Left lung (tissue), 4 donors: ENCODE measurements at regions not wholly inside any gene's neighbourhood (a gene's known extent, or its start where the extent isn't known, plus 50 kb on each side); places are given as distances from the start of the nearest gene placed in this dataset.

Source experiments
- ATAC-seq: fragments of 200-7000 bp; cut with Tn5 transposase; one replicate; pipeline ENCODE4 v1.9.1; 2020; ENCODE audit warnings: moderate library complexity
- DNase-seq, 4 donors: peaks; one replicate each; pipeline ENCODE4 v3.0.0-alpha.2; 2013 to 2020
- H3K27ac ChIP-seq, 2 donors: fragments of 200-600 bp; sonication (generic) in 1 of 2; one replicate each; pipeline versions ENCODE4 v1.5.0 to v1.8.0; 2020 to 2021
- H3K27me3 ChIP-seq, 2 donors: fragments of 200-600 bp; sonication (generic) in 1 of 2; one replicate each; pipeline versions ENCODE4 v1.5.0 to v1.8.0; 2020 to 2021
- H3K36me3 ChIP-seq, 2 donors: fragments of 200-600 bp; sonication (generic) in 1 of 2; one replicate each; pipeline versions ENCODE4 v1.5.0 to v1.8.0; 2020 to 2021
- H3K4me1 ChIP-seq, 2 donors: fragments of 200-600 bp; one replicate each; pipeline ENCODE4 v1.8.0; 2021
- H3K4me3 ChIP-seq, 2 donors: fragments of 200-600 bp; sonication (generic) in 1 of 2; one replicate each; pipeline versions ENCODE4 v1.5.0 to v1.8.0; 2020 to 2021; ENCODE audit warnings: mild to moderate bottlenecking in 1 of 2
- H3K9me3 ChIP-seq, 2 donors: fragments of 200-600 bp; sonication (generic) in 1 of 2; one replicate each; pipeline versions ENCODE4 v1.5.0 to v1.8.0; 2020 to 2021
- CTCF ChIP-seq, 2 donors: fragments of 200-600 bp; sonication (generic) in 1 of 2; IDR thresholded peaks; one replicate each; pipeline versions ENCODE4 v1.5.0 to v1.8.0; 2021; ENCODE audit warnings: antibody characterized with exemption in 2 of 2
- intact Hi-C, 2 donors: fragments of 100-400 bp; cut with DNase I; formaldehyde crosslinking; loops; one replicate each; pipeline versions ENCODE4 v1.11.2 to v1.14.2; 2022
- donor health status: DM: no; HTN: yes; CAD: no.
- donor health status: DM: no; HTN: no; CAD: no.

- TF ChIP-seq CTCF (IDR thresholded peaks at IDR 0.05): no peak
- no peak overlapping the region for H3K27ac ChIP-seq
- ATAC-seq (no peak), DNase-seq (no peak)
- H3K36me3 ChIP-seq: no peaks in the 10 kb centered on the region
- intact Hi-C loops: no loop called here
- no peaks in the 10 kb centered on the region for H3K4me1 ChIP-seq
- no peaks in the 10 kb centered on the region for H3K27me3 ChIP-seq
- peaks cover 0 to 1% of the 10 kb centered on the region in 2 donors for H3K9me3 ChIP-seq
- no peak overlapping the region for H3K4me3 ChIP-seq
Measured at GRCh38 chr12:60078026-60078425, 482.2 kb downstream of the SLC16A7 start.

- peaks cover 0 to 11% of the 10 kb centered on the region in 2 donors for H3K9me3 ChIP-seq
- no peak for TF ChIP-seq CTCF (IDR thresholded peaks at IDR 0.05)
- no peak overlapping the region for H3K27ac ChIP-seq
- H3K27me3 ChIP-seq: no peaks in the 10 kb centered on the region
- ATAC-seq: no peak
- no peak overlapping the region for H3K4me3 ChIP-seq
- H3K4me1 ChIP-seq: no peaks in the 10 kb centered on the region
- no peaks in the 10 kb centered on the region for H3K36me3 ChIP-seq
- DNase-seq: no peak
- intact Hi-C loops: no loop called here
Measured at GRCh38 chr12:60093428-60093827, 497.6 kb downstream of the SLC16A7 start.

GRCh38 chr12:60094436-60094835 lies 498.6 kb downstream of the SLC16A7 start:
- intact Hi-C loops: no loop called here
- no peak for DNase-seq
- no peaks in the 10 kb centered on the region for H3K36me3 ChIP-seq
- H3K27me3 ChIP-seq: no peaks in the 10 kb centered on the region
- no peak overlapping the region for H3K4me3 ChIP-seq
- no peak overlapping the region for H3K27ac ChIP-seq
- ATAC-seq: no peak
- H3K9me3 ChIP-seq: peaks cover 0 to 21% of the 10 kb centered on the region in 2 donors
- no peaks in the 10 kb centered on the region for H3K4me1 ChIP-seq
- TF ChIP-seq CTCF (IDR thresholded peaks at IDR 0.05): no peak

- H3K4me3 ChIP-seq: no peak overlapping the region
- no peak for TF ChIP-seq CTCF (IDR thresholded peaks at IDR 0.05)
- DNase-seq (no peak), ATAC-seq (no peak)
- no peak overlapping the region for H3K27ac ChIP-seq
- H3K27me3 ChIP-seq: no peaks in the 10 kb centered on the region
- no peaks in the 10 kb centered on the region for H3K4me1 ChIP-seq
- H3K9me3 ChIP-seq: peaks cover 0 to 28% of the 10 kb centered on the region in 2 donors
- H3K36me3 ChIP-seq: no peaks in the 10 kb centered on the region
- intact Hi-C loops: no loop called here
Measured at GRCh38 chr12:60096727-60097126, 500.9 kb downstream of the SLC16A7 start.

- Histone ChIP-seq H3K4me3 (no peak overlapping the region), H3K27ac (no peak overlapping the region), H3K27me3 (no peaks in the 10 kb centered on the region), H3K4me1 (no peaks in the 10 kb centered on the region), H3K36me3 (no peaks in the 10 kb centered on the region), H3K9me3 (peaks cover 0 to 28% of the 10 kb centered on the region in 2 donors)
- no peak for DNase-seq
- intact Hi-C loops: no loop called here
- TF ChIP-seq CTCF (IDR thresholded peaks at IDR 0.05): no peak
- ATAC-seq: no peak
Measured at GRCh38 chr12:60100160-60100559, 504.3 kb downstream of the SLC16A7 start.
